EH (cell line): ENCODE measurements at regions not wholly inside any gene's neighbourhood (a gene's known extent, or its start where the extent isn't known, plus 50 kb on each side); places are given as distances from the start of the nearest gene placed in this dataset.
"Not testable (repeated sequence)": the region's sequence is repeated elsewhere in the genome, so short reads cannot be mapped to it uniquely, and the experiment has no call there.

ENCODE experiments used
- DNase-seq: peaks from one replicate; pipeline ENCODE4 v3.0.0-alpha.2; 2015; ENCODE audit warnings: low read depth

DNA sequence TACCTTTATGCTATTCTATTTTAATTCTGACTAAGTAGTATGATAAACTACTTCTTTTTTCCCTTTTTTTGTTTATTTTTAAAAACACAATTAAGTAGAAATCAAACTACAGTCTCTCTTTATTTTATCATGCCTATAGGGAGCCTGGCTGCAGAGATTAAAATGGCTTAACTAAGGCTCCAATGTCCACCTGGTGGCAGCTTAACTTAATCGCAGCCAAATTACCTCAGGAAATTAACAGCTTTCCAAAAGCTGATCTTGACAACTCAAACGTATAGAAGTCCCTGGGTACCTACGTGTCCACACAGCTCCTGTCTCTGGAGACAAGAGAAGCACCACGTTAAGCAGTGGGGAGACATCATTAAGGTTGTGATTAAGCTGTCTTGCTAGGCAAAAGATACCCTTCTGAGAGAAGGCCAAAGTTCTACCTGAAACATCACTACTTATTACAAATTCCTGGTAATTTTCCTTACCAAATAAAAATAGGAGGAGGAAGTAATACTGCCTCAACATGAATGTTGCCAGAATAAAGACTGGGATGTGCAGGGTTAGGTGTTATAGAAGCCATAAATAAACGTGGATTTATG is 63.2 kb upstream of the SNX19 start:
- peak; percentile 41 for DNase-seq

DNA sequence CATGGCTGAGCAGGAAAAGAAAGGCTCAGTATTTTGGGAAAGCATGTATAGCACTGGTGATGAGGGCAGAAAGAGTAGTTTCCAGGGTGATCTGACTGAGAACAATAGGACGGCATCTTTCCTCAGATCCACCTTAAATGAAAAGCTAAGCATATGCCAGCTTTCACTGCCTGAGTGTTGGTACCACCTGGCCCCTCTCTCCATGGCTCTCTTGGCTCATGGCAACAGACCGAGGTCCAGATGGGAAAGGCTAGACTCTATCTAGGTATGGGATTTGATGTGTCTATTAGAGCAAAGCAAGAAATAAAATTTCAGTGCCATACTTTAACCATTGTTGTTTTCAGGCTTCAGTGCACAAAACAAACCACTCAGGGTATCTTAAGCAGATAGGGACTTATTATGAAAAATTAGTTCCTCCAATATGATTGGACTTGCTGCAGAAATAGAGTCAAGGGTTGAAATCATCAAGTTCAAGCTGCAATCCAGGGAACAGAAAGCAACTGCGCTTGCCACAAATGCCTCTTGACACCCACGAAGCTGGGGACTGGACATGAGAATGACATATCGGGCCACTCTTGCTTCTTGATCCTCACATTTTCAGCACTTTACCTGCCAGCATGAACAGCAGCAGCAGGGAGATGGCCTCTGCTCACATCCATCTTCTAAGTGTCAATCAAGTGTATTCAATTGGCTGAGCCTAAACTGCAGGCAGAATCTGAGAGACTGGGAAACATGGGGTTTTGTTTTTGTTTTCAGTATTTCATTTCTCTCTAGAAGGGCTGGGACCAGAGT is 64.0 kb upstream of the SNX19 start:
- DNase-seq = no peak

GRCh38 chr11:130984241-130984640 is 68.0 kb upstream of the SNX19 start:
- not testable (repeated sequence) for DNase-seq

- DNase-seq = no peak
These were observed 76.5 kb upstream of the SNX19 start for GRCh38 chr11:130992788-130993187.

GRCh38 chr11:130994043-130994442 is 77.8 kb upstream of the SNX19 start:
- DNase-seq = no peak

DNA sequence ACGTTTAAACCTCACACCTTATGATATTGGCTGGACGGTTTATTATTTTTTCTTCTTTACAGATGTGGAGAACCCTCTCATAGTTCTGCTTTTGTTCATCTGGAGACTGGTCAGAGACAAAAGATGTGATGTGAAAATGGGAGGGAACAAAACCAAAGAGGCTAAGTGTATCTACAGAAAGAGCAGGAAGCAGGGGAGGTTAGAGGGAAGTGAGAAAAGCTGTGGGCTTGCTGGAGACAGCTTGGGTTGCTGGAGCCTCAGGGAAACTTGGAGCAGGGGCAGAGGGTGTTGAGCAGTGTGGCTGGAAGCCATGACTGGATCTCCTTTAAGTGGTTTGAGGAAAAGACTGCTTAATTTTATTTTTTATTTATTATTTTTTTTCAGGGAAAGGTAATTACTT is 79.0 kb upstream of the SNX19 start:
- no peak for DNase-seq

GRCh38 chr11:130997278-130997677 is 81.0 kb upstream of the SNX19 start:
- no peak for DNase-seq

- DNase-seq = peak; percentile 73
These were observed 82.8 kb upstream of the SNX19 start for GRCh38 chr11:130999086-130999485.

GRCh38 chr11:130999992-131000770 is 83.9 kb upstream of the SNX19 start:
- DNase-seq = peak; percentile 96

- no peak for DNase-seq
These were observed 85.9 kb upstream of the SNX19 start for GRCh38 chr11:131002145-131002544.

DNA sequence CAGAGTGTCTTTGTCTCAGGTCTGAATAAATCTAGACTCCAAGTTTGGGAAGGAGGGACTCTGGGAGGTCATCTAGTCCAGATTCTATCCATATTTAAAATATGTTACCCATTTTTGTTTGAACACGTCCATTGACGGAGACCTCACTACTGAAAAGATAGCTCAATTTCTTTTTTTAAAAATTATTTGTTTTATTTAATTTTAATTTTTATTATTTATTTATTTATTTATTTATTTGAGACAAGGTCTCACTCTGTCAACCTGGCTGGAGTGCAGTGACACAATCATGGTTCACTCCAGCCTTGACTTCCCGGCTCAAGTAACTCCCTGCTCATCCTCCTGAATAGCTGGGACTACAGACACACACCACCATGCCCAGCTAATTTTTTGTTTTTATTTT is 89.5 kb upstream of the SNX19 start:
- no peak for DNase-seq

- peak; percentile 66 for DNase-seq
These were observed 108.7 kb upstream of the SNX19 start for GRCh38 chr11:131025020-131025419.

DNA sequence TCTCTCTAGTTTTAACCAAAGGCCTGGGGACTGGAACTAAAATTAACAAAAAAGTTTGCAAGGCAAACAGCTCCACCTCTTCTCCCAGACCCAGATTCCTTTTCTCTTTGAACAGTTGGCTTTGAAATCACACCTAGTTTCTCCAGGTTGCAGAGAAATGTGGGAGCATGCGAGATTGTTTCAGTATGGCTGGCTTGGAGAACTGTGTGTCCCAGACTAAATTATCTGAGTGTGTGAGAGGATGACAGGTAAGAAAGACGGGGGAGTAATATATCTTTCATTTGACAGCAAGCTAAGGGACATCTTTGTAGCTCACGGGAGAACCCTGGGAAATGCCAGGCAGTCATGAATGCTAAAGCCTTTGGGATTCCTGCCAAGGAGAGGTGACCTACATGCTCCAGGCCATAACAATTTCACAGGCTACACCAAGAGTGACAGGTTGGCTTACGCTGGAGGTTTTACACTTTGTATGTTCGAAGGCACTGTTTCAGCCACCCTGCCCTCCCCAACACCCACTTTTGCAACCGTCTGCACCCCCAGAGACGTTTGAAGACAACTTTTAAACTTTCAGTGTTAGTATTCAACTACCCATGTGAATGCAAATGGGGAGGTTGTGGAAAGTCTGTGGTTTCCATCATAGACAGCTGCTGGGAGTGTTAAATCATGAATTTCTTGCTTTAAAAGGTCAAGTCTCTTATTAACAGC is 109.3 kb upstream of the SNX19 start:
- DNase-seq = no peak

- DNase-seq = peak; percentile 74
These were observed 111.2 kb upstream of the SNX19 start for GRCh38 chr11:131027491-131027890.

DNA sequence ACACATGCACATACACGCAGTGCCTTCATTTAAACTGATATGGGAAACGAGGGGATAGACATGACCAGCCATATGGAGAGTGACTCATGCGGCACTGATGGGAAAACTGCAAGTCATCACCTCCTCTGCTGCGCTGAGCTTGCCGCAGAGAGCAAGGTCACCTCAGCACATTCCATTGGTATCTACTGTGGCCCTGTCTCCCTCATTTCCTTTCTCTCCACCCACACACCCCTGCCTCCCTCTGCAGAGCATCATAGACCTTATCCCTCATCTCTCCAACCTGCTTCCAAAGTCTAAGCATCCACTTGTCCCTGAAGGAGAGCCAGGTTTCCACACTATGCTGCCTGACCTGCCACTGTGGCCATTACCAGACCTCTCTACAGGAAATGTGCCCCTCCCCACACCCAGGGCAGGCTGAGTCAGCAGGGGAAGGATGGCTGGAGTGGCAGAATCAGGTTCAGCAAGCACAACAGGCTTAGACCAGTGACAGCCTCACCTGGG is 116.9 kb upstream of the SNX19 start:
- DNase-seq = peak; percentile 97

GRCh38 chr11:131036514-131036913 is 120.2 kb upstream of the SNX19 start:
- no peak for DNase-seq

GRCh38 chr11:131037873-131038272 is 121.6 kb upstream of the SNX19 start:
- DNase-seq = peak; percentile 19

DNA sequence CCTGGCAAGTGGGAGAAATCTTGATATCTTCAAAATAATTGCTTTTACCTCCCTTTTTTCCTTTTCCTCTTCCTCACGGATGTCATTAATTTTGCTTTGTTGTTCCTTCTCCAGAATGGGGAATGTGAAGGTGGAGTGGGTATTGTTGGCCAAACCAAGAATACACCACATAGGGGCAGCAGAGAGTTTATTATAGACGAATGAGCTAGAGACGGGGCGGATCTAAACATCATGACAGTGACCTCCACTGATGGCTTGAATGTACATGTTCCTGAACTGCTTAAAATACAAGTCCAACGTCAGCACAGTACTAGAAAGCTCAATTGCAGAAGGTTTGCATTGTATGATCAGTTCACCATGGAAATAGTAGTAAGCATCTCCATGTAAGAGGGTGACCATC is 122.3 kb upstream of the SNX19 start:
- DNase-seq = peak; percentile 26

- DNase-seq = peak; percentile 18
These were observed 125.2 kb upstream of the SNX19 start for GRCh38 chr11:131041331-131042040.

GRCh38 chr11:131042041-131042390 is 125.7 kb upstream of the SNX19 start:
- no peak for DNase-seq

GRCh38 chr11:131043251-131043650 is 127.0 kb upstream of the SNX19 start:
- no peak for DNase-seq

- no peak for DNase-seq
These were observed 128.6 kb upstream of the SNX19 start for GRCh38 chr11:131044851-131045250.
